A549 (cell line): ENCODE measurements at regions not wholly inside any gene's neighbourhood (a gene's known extent, or its start where the extent isn't known, plus 50 kb on each side); places are given as distances from the start of the nearest gene placed in this dataset.

Source experiments
- ATAC-seq, 2 experiments: fragments of 200-7000 bp in 1 of 2; fragments of >200 bp in 1 of 2; cut with Nextera tagmentation in 1 of 2; cut with Tn5 transposase in 1 of 2; 3 replicates each; pipeline versions ENCODE4 v1.8.0 to v1.9.1; 2018 to 2020; ENCODE audit warnings: mild to moderate bottlenecking in 1 of 2, moderate library complexity in 1 of 2
- CTCF ChIA-PET: fragments of 300-600 bp; sonication (Branson Sonifier 250); formaldehyde crosslinking; extraction: SDS; loops from one replicate; lab custom pipeline; 2021; ENCODE audit warnings: antibody characterized with exemption, inconsistent platforms; lab: Yijun Ruan, JAX
- POLR2A ChIA-PET: fragments of 350-600 bp; formaldehyde crosslinking; extraction: SDS; loops from one replicate; lab custom pipeline; 2021; ENCODE audit warnings: antibody characterized with exemption, inconsistent platforms; lab: Yijun Ruan, JAX
- DNase-seq, 2 experiments: peaks; one replicate each; pipeline versions ENCODE4 v3.0.0 to v3.0.0-alpha.2; 2011 to 2016; ENCODE audit warnings: low read depth in 1 of 2, low spot score in 1 of 2
- FAIRE-seq: peaks from 2 replicates; lab custom pipeline; 2011; peaks lifted over from hg19 to GRCh38; lab: Jason Lieb, UNC
- H3K27ac ChIP-seq, 2 experiments: fragments of >200 bp; sonication (Bioruptor Twin); formaldehyde crosslinking; 3 replicates each; pipeline ENCODE4 v1.5.1; 2016 to 2017
- H3K4me1 ChIP-seq: fragments of >200 bp; sonication (Bioruptor Twin); formaldehyde crosslinking; 3 replicates; pipeline ENCODE4 v1.6.1; 2016
- H3K4me2 ChIP-seq: fragments of >200 bp; sonication (Bioruptor Twin); formaldehyde crosslinking; 3 replicates; pipeline ENCODE4 v1.6.1; 2016
- H3K4me3 ChIP-seq: fragments of >200 bp; sonication (Bioruptor Twin); formaldehyde crosslinking; 3 replicates; pipeline ENCODE4 v1.5.1; 2016
- H3K9me3 ChIP-seq: fragments of >200 bp; sonication (Bioruptor Twin); formaldehyde crosslinking; 3 replicates; pipeline ENCODE4 v1.6.1; 2016
- CBX2 ChIP-seq: fragments of 200-600 bp; sonication (generic); IDR thresholded peaks from 2 replicates; pipeline ENCODE4 v1.6.1; 2016; ENCODE audit warnings: low read depth, mild to moderate bottlenecking, borderline replicate concordance
- CEBPB ChIP-seq, 2 experiments: fragments of >200 bp in 1 of 2; sonication (Bioruptor Twin) in 1 of 2; formaldehyde crosslinking in 1 of 2; IDR thresholded peaks; 2 replicates each; pipeline ENCODE4 v1.6.1; 2012 to 2016
- EHF ChIP-seq: fragments of 250-450 bp; sonication (Bioruptor Pico); IDR thresholded peaks from 2 replicates; pipeline ENCODE4 v1.5.0; 2020; ENCODE audit warnings: mild to moderate bottlenecking
- ELK1 ChIP-seq: fragments of 150-350 bp; IDR thresholded peaks from 2 replicates; pipeline ENCODE4 v1.6.1; 2014; ENCODE audit warnings: low read depth, mild to moderate bottlenecking, low read length
- EP300 ChIP-seq, 2 experiments: fragments of >200 bp; sonication (Bioruptor Twin); formaldehyde crosslinking; IDR thresholded peaks; 2 replicates in 1 of 2; 3 replicates in 1 of 2; pipeline ENCODE4 v1.6.1; 2016 to 2017
- FOXS1 ChIP-seq: fragments of 250-450 bp; sonication (Bioruptor Pico); IDR thresholded peaks from 2 replicates; pipeline ENCODE4 v1.5.0; 2020; ENCODE audit warnings: mild to moderate bottlenecking, moderate library complexity
- GATA3 ChIP-seq: IDR thresholded peaks from 2 replicates; pipeline ENCODE4 v1.6.1; 2012; ENCODE audit warnings: borderline replicate concordance
- HOXA7 ChIP-seq: fragments of 250-450 bp; sonication (Bioruptor Pico); IDR thresholded peaks from 2 replicates; pipeline ENCODE4 v1.5.0; 2020; ENCODE audit warnings: mild to moderate bottlenecking, moderate library complexity
- HOXB5 ChIP-seq: fragments of 250-450 bp; sonication (Bioruptor Pico); IDR thresholded peaks from 2 replicates; pipeline ENCODE4 v1.5.0; 2020; ENCODE audit warnings: mild to moderate bottlenecking, moderate library complexity
- JUN ChIP-seq, 2 experiments: fragments of >200 bp; sonication (Bioruptor Twin); formaldehyde crosslinking; IDR thresholded peaks; 2 replicates in 1 of 2; 3 replicates in 1 of 2; pipeline ENCODE4 v1.6.1; 2016 to 2017
- KDM1A ChIP-seq: fragments of 200-600 bp; sonication (generic); IDR thresholded peaks from 2 replicates; pipeline ENCODE4 v1.6.1; 2016; ENCODE audit warnings: low read depth, mild to moderate bottlenecking
- MAZ ChIP-seq: fragments of 150-350 bp; IDR thresholded peaks from 2 replicates; pipeline ENCODE4 v1.6.1; 2014; ENCODE audit warnings: antibody characterized with exemption, low read depth, low read length, borderline replicate concordance
- MYC ChIP-seq: IDR thresholded peaks from 2 replicates; pipeline ENCODE4 v1.6.1; 2012; ENCODE audit warnings: mild to moderate bottlenecking, inconsistent platforms, low read length, improper control_type of control experiment, borderline replicate concordance
- NFE2L2 ChIP-seq: fragments of 150-350 bp; conservative IDR thresholded peaks from 2 replicates; pipeline ENCODE4 v1.6.1; 2014; ENCODE audit warnings: low read length
- POLR2AphosphoS2 ChIP-seq: conservative IDR thresholded peaks from 2 replicates; pipeline ENCODE4 v1.6.1; 2012; ENCODE audit warnings: low read length, improper control_type of control experiment, inconsistent platforms
- RAD21 ChIP-seq, 2 experiments: fragments of >200 bp in 1 of 2; sonication (Bioruptor Twin) in 1 of 2; formaldehyde crosslinking in 1 of 2; IDR thresholded peaks in 1 of 2; conservative IDR thresholded peaks in 1 of 2; 2 replicates in 1 of 2; 3 replicates in 1 of 2; pipeline ENCODE4 v1.6.1; 2012 to 2018; ENCODE audit warnings: inconsistent platforms in 1 of 2
- RARB ChIP-seq: fragments of 250-450 bp; sonication (Bioruptor Pico); IDR thresholded peaks from 2 replicates; pipeline ENCODE4 v1.8.0; 2021; ENCODE audit warnings: mild to moderate bottlenecking, moderate library complexity
- RCOR1 ChIP-seq: fragments of 150-350 bp; IDR thresholded peaks from 2 replicates; pipeline ENCODE4 v1.6.1; 2014; ENCODE audit warnings: antibody characterized with exemption, low read length, low read depth
- RNF2 ChIP-seq: fragments of 200-600 bp; sonication (generic); IDR thresholded peaks from 2 replicates; pipeline ENCODE4 v1.6.1; 2016; ENCODE audit warnings: low read depth, mild to moderate bottlenecking, antibody characterized with exemption, moderate library complexity, borderline replicate concordance
- WGBS: methylation state at CpG from one replicate; pipeline ENCODE4 v1.1.6; 2017; ENCODE audit errors: missing lambda C conversion rate; 5-methylcytosine and 5-hydroxymethylcytosine counted together
- TF ChIP-seq, protein P1 (sequence below): fragments of 450-650 bp; IDR thresholded peaks from 2 replicates; pipeline ENCODE4 v1.6.1; 2014; ENCODE audit warnings: antibody characterized with exemption
- TF ChIP-seq, protein P2 (sequence below): fragments of 250-450 bp; sonication (Bioruptor Pico); IDR thresholded peaks from 2 replicates; pipeline ENCODE4 v1.5.0; 2020; ENCODE audit warnings: low read depth, mild to moderate bottlenecking, moderate library complexity

- H3K9me3 ChIP-seq: no peaks in the 10 kb centered on the region
- no peak overlapping the region for H3K4me3 ChIP-seq
- H3K4me1 ChIP-seq: no peaks in the 10 kb centered on the region
- TF ChIP-seq KDM1A (no peak), EHF (CRISPR knock-in tag) (no peak), CEBPB (IDR thresholded peaks at IDR 0.05) (no peak), RCOR1 (no peak), FOXS1 (CRISPR knock-in tag) (no peak), JUN (IDR thresholded peaks at IDR 0.05) (no peak), POLR2AphosphoS2 (no peak), ELK1 (no peak), MAZ (no peak), HOXB5 (CRISPR knock-in tag) (no peak)
- ATAC-seq (no peak), DNase-seq (no peak), FAIRE-seq (no peak)
- H3K4me2 ChIP-seq: no peak overlapping the region
- H3K27ac ChIP-seq: no peak overlapping the region
- ChIA-PET CTCF (no interaction called here), POLR2A (no interaction called here)
Measured at GRCh38 chr4:92059615-92060014, 244.2 kb upstream of the GRID2 start.

- Histone ChIP-seq H3K4me1 (no peaks in the 10 kb centered on the region), H3K9me3 (no peaks in the 10 kb centered on the region), H3K4me2 (no peak overlapping the region), H3K27ac (no peak overlapping the region), H3K4me3 (no peak overlapping the region)
- CTCF ChIA-PET: no interaction called here
- DNase-seq: no peak
- FAIRE-seq: no peak
- 2% methylated on average over 2 of the region's 2 CpGs for WGBS
- ATAC-seq: no peak
- POLR2A ChIA-PET: no interaction called here
- TF ChIP-seq CBX2: no peak
- TF ChIP-seq RARB: no peak
- TF ChIP-seq GATA3: no peak
- no peak for TF ChIP-seq MAZ
- TF ChIP-seq HOXB5 (CRISPR knock-in tag): no peak
- TF ChIP-seq, protein P1, sequence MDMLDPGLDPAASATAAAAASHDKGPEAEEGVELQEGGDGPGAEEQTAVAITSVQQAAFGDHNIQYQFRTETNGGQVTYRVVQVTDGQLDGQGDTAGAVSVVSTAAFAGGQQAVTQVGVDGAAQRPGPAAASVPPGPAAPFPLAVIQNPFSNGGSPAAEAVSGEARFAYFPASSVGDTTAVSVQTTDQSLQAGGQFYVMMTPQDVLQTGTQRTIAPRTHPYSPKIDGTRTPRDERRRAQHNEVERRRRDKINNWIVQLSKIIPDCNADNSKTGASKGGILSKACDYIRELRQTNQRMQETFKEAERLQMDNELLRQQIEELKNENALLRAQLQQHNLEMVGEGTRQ: no peak
- TF ChIP-seq NFE2L2: no peak
- TF ChIP-seq, protein P2, sequence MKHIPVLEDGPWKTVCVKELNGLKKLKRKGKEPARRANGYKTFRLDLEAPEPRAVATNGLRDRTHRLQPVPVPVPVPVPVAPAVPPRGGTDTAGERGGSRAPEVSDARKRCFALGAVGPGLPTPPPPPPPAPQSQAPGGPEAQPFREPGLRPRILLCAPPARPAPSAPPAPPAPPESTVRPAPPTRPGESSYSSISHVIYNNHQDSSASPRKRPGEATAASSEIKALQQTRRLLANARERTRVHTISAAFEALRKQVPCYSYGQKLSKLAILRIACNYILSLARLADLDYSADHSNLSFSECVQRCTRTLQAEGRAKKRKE (CRISPR knock-in tag): no peak
- no peak for TF ChIP-seq RNF2
- TF ChIP-seq EP300 (IDR thresholded peaks at IDR 0.05): no peak
Measured at GRCh38 chr4:92060333-92060732, 243.4 kb upstream of the GRID2 start.

- FAIRE-seq: no peak
- ATAC-seq: no peak
- TF ChIP-seq RAD21 (conservative IDR thresholded peaks at IDR 0.05 in 1 of 2, IDR thresholded peaks at IDR 0.05 in 1 of 2): no peak
- TF ChIP-seq, protein P2 (CRISPR knock-in tag): no peak
- TF ChIP-seq, protein P1: no peak
- no peak for TF ChIP-seq HOXA7
- TF ChIP-seq MYC: no peak
- TF ChIP-seq, all 56 proteins: peak for 0
- 7% methylated on average over 2 of the region's 4 CpGs for WGBS
- Histone ChIP-seq H3K4me3 (no peak overlapping the region), H3K27ac (no peak overlapping the region), H3K9me3 (no peaks in the 10 kb centered on the region), H3K4me2 (no peak overlapping the region), H3K4me1 (no peaks in the 10 kb centered on the region)
- POLR2A ChIA-PET: no interaction called here
- DNase-seq: no peak
- CTCF ChIA-PET: interaction anchor here (0.6 kb wide), 1 partner anchor 454 kb away, joined by 3 read pairs; no protein-coding TSS in a partner anchor
Measured at GRCh38 chr4:92064574-92064973, 239.2 kb upstream of the GRID2 start.
